ENCODE measurements at regions not wholly inside any gene's neighbourhood (a gene's known extent, or its start where the extent isn't known, plus 50 kb on each side); places are given as distances from the start of the nearest gene placed in this dataset.

DNA sequence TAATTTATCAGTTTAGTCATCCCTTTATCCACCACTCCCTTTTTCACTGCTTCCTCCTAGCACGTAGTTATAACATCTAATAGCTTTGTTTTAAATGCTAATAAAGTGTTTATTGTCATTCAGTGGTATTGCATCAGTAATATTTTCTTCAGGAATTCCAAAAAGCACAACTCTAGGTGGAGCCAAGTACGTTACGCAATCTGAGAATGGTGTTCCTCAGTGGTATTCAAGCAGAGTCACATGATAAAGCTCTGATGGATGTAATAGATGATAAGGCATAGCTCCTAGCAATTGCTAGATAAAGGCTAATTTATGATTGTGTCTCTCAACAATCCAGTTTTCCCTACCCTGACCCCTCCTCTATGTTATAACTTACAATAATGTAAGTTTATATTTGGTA lies 494.6 kb upstream of the ADGRL4 start:
- TF ChIP-seq, protein P1, sequence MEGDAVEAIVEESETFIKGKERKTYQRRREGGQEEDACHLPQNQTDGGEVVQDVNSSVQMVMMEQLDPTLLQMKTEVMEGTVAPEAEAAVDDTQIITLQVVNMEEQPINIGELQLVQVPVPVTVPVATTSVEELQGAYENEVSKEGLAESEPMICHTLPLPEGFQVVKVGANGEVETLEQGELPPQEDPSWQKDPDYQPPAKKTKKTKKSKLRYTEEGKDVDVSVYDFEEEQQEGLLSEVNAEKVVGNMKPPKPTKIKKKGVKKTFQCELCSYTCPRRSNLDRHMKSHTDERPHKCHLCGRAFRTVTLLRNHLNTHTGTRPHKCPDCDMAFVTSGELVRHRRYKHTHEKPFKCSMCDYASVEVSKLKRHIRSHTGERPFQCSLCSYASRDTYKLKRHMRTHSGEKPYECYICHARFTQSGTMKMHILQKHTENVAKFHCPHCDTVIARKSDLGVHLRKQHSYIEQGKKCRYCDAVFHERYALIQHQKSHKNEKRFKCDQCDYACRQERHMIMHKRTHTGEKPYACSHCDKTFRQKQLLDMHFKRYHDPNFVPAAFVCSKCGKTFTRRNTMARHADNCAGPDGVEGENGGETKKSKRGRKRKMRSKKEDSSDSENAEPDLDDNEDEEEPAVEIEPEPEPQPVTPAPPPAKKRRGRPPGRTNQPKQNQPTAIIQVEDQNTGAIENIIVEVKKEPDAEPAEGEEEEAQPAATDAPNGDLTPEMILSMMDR (IDR thresholded peaks at IDR 0.05; ENCODE audit: insufficient read depth, low read length, poor library complexity, severe bottlenecking): no peak
- no peak for TF ChIP-seq EZH2phosphoT487 (conservative IDR thresholded peaks at IDR 0.05; ENCODE audit: low read length)

Data from SU-DHL-6 (cell line).